Transverse colon (tissue), 4 donors: ENCODE measurements at regions not wholly inside any gene's neighbourhood (a gene's known extent, or its start where the extent isn't known, plus 50 kb on each side); places are given as distances from the start of the nearest gene placed in this dataset.

Experiments used
- CTCF ChIP-seq, 5 experiments: fragments of 200-600 bp in 3 of 5; fragments of 450-650 bp in 2 of 5; sonication (generic) in 3 of 5; IDR thresholded peaks; 1 replicate in 2 of 5; 2 replicates in 3 of 5; pipeline ENCODE4 v1.5.1; 2016 to 2017; ENCODE audit warnings: antibody characterized with exemption in 5 of 5, inconsistent platforms in 3 of 5, mild to moderate bottlenecking in 2 of 5, moderate library complexity in 1 of 5
- EP300 ChIP-seq: sonication (generic); formaldehyde crosslinking; IDR thresholded peaks from one replicate; pipeline ENCODE4 v1.6.1; 2017; ENCODE audit warnings: antibody characterized with exemption, low read depth
- POLR2A ChIP-seq: fragments of 450-650 bp; IDR thresholded peaks from one replicate; pipeline ENCODE4 v1.6.1; 2016; ENCODE audit warnings: antibody characterized with exemption, mild to moderate bottlenecking, moderate library complexity
- POLR2AphosphoS5 ChIP-seq, 3 donors: sonication (generic); formaldehyde crosslinking; IDR thresholded peaks; one replicate each; pipeline ENCODE4 v1.6.1; 2016; ENCODE audit warnings: antibody characterized with exemption in 3 of 3

GRCh38 chr3:31409389-31409788, 123.3 kb upstream of the STT3B start:
- no peak for TF ChIP-seq CTCF (IDR thresholded peaks at IDR 0.05)
- TF ChIP-seq POLR2A, result no peak
- no peak for TF ChIP-seq EP300
- TF ChIP-seq POLR2AphosphoS5 (IDR thresholded peaks at IDR 0.05), result no peak
